GM23338 (cell line): ENCODE measurements at regions not wholly inside any gene's neighbourhood (a gene's known extent, or its start where the extent isn't known, plus 50 kb on each side); places are given as distances from the start of the nearest gene placed in this dataset.

Experiments used
- CTCF ChIP-seq, 2 experiments: fragments of 200-600 bp in 1 of 2; sonication (generic) in 1 of 2; conservative IDR thresholded peaks; 2 replicates each; pipeline versions ENCODE4 v1.5.1 to v1.6.1; 2016 to 2017; ENCODE audit warnings: antibody characterized with exemption in 2 of 2, low read depth in 2 of 2, mild to moderate bottlenecking in 2 of 2, moderate library complexity in 1 of 2
- POLR2AphosphoS5 ChIP-seq: IDR thresholded peaks from 2 replicates; pipeline ENCODE4 v1.6.1; 2016; ENCODE audit warnings: antibody characterized with exemption, low read depth
- TF ChIP-seq, protein P1 (sequence below): IDR thresholded peaks from one replicate; pipeline ENCODE4 v1.6.1; 2018; ENCODE audit warnings: antibody characterized with exemption; ENCODE audit not compliant: unreplicated experiment

GRCh38 chr10:80957161-80957560 lies 419.5 kb downstream of the SH2D4B start:
- no peak for TF ChIP-seq CTCF (conservative IDR thresholded peaks at IDR 0.05; ENCODE audit: low read depth in 2 of 2)
- TF ChIP-seq POLR2AphosphoS5 = no peak
- TF ChIP-seq, protein P1, sequence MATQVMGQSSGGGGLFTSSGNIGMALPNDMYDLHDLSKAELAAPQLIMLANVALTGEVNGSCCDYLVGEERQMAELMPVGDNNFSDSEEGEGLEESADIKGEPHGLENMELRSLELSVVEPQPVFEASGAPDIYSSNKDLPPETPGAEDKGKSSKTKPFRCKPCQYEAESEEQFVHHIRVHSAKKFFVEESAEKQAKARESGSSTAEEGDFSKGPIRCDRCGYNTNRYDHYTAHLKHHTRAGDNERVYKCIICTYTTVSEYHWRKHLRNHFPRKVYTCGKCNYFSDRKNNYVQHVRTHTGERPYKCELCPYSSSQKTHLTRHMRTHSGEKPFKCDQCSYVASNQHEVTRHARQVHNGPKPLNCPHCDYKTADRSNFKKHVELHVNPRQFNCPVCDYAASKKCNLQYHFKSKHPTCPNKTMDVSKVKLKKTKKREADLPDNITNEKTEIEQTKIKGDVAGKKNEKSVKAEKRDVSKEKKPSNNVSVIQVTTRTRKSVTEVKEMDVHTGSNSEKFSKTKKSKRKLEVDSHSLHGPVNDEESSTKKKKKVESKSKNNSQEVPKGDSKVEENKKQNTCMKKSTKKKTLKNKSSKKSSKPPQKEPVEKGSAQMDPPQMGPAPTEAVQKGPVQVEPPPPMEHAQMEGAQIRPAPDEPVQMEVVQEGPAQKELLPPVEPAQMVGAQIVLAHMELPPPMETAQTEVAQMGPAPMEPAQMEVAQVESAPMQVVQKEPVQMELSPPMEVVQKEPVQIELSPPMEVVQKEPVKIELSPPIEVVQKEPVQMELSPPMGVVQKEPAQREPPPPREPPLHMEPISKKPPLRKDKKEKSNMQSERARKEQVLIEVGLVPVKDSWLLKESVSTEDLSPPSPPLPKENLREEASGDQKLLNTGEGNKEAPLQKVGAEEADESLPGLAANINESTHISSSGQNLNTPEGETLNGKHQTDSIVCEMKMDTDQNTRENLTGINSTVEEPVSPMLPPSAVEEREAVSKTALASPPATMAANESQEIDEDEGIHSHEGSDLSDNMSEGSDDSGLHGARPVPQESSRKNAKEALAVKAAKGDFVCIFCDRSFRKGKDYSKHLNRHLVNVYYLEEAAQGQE = no peak
